Transverse colon (tissue), 4 donors: ENCODE measurements at regions not wholly inside any gene's neighbourhood (a gene's known extent, or its start where the extent isn't known, plus 50 kb on each side); places are given as distances from the start of the nearest gene placed in this dataset.

ENCODE experiments used
- DNase-seq: peaks from one replicate; pipeline ENCODE4 v3.0.0-alpha.2; 2019
- H3K27ac ChIP-seq, 4 donors: fragments of 200-600 bp; sonication (generic); 2 replicates each; pipeline ENCODE4 v1.5.1; 2016 to 2018; ENCODE audit warnings: inconsistent platforms in 4 of 4
- H3K27me3 ChIP-seq: fragments of 200-600 bp; sonication (generic); 2 replicates; pipeline ENCODE4 v1.5.1; 2017; ENCODE audit warnings: inconsistent platforms
- H3K36me3 ChIP-seq, 4 donors: fragments of 200-600 bp; sonication (generic); 2 replicates each; pipeline ENCODE4 v1.5.1; 2017 to 2019; ENCODE audit warnings: inconsistent platforms in 4 of 4
- H3K4me1 ChIP-seq, 4 donors: fragments of 200-600 bp; sonication (generic); 2 replicates each; pipeline ENCODE4 v1.5.1; 2017 to 2020; ENCODE audit warnings: inconsistent platforms in 4 of 4
- H3K4me3 ChIP-seq, 4 donors: fragments of 200-600 bp; sonication (generic); 1 replicate in 1 of 4; 2 replicates in 3 of 4; pipeline versions ENCODE4 v1.5.1 to v1.6.1; 2017 to 2019; ENCODE audit warnings: inconsistent platforms in 4 of 4
- H3K9me3 ChIP-seq, 2 donors: fragments of 200-600 bp; sonication (generic); 2 replicates each; pipeline ENCODE4 v1.5.1; 2017 to 2019; ENCODE audit warnings: inconsistent platforms in 2 of 2
- CTCF ChIP-seq, 5 experiments: fragments of 200-600 bp in 3 of 5; fragments of 450-650 bp in 2 of 5; sonication (generic) in 3 of 5; IDR thresholded peaks; 1 replicate in 2 of 5; 2 replicates in 3 of 5; pipeline ENCODE4 v1.5.1; 2016 to 2017; ENCODE audit warnings: antibody characterized with exemption in 5 of 5, inconsistent platforms in 3 of 5, mild to moderate bottlenecking in 2 of 5, moderate library complexity in 1 of 5
- EP300 ChIP-seq: sonication (generic); formaldehyde crosslinking; IDR thresholded peaks from one replicate; pipeline ENCODE4 v1.6.1; 2017; ENCODE audit warnings: antibody characterized with exemption, low read depth
- POLR2A ChIP-seq: fragments of 450-650 bp; IDR thresholded peaks from one replicate; pipeline ENCODE4 v1.6.1; 2016; ENCODE audit warnings: antibody characterized with exemption, mild to moderate bottlenecking, moderate library complexity
- POLR2AphosphoS5 ChIP-seq, 3 donors: sonication (generic); formaldehyde crosslinking; IDR thresholded peaks; one replicate each; pipeline ENCODE4 v1.6.1; 2016; ENCODE audit warnings: antibody characterized with exemption in 3 of 3
- WGBS, 2 donors: methylation state at CpG; one replicate each; pipeline ENCODE4 v1.1.5; 2018; ENCODE audit warnings: low coverage in 1 of 2; 5-methylcytosine and 5-hydroxymethylcytosine counted together
- in situ Hi-C, 4 donors: fragments of 200-750 bp; cut with MboI; loops; one replicate each; pipeline versions ENCODE4 v1.15.0 to v1.15.1; 2017; ENCODE audit warnings: low sequenced_read_pairs in 3 of 4, low pct_ligation_motif_present in 1 of 4, low pct_unique_long_range_greater_than_20kb in 1 of 4
- intact Hi-C: fragments of 100-400 bp; cut with DNase I; formaldehyde crosslinking; loops from one replicate; pipeline ENCODE4 v1.15.1; 2023; ENCODE audit warnings: low total_unique reads

- WGBS, 2 donors = 53 to 67% methylated on average over 8 of the region's 8 CpGs
- Histone ChIP-seq H3K27me3 (no peaks in the 10 kb centered on the region), H3K9me3 (no peaks in the 10 kb centered on the region), H3K4me3 (no peak overlapping the region), H3K27ac (no peak overlapping the region), H3K36me3 (no peaks in the 10 kb centered on the region), H3K4me1 (peaks cover 0 to 5% (median 0%) of the 10 kb centered on the region in 4 donors)
- in situ Hi-C loops (no loop called here), intact Hi-C loops (no loop called here)
- no peak for DNase-seq
- no peak for TF ChIP-seq POLR2A
- no peak for TF ChIP-seq EP300
- TF ChIP-seq CTCF (IDR thresholded peaks at IDR 0.05) = no peak
- TF ChIP-seq POLR2AphosphoS5 (IDR thresholded peaks at IDR 0.05) = no peak
Measured at GRCh38 chr13:76225815-76226489, 589.8 kb downstream of the LMO7 start.

GRCh38 chr13:76223999-76224398, 587.9 kb downstream of the LMO7 start:
- H3K27me3 ChIP-seq = no peaks in the 10 kb centered on the region
- in situ Hi-C loops = no loop called here
- 82 to 90% methylated on average over 2 to 5 of the region's 5 CpGs for WGBS, 2 donors
- intact Hi-C loops = no loop called here
- no peak overlapping the region for H3K27ac ChIP-seq
- TF ChIP-seq POLR2A = no peak
- TF ChIP-seq EP300 = no peak
- no peak for TF ChIP-seq POLR2AphosphoS5 (IDR thresholded peaks at IDR 0.05)
- no peak for TF ChIP-seq CTCF (IDR thresholded peaks at IDR 0.05)
- peaks cover 0 to 5% (median 0%) of the 10 kb centered on the region in 4 donors for H3K4me1 ChIP-seq
- no peak for DNase-seq
- H3K4me3 ChIP-seq = no peak overlapping the region
- no peaks in the 10 kb centered on the region for H3K9me3 ChIP-seq
- no peaks in the 10 kb centered on the region for H3K36me3 ChIP-seq

- 71% methylated on average over 2 of the region's 2 CpGs; no CpG with 5 or more reads in 1 of the 2 donors for WGBS, 2 donors
- no peak overlapping the region for H3K27ac ChIP-seq
- DNase-seq = no peak
- no peak overlapping the region for H3K4me3 ChIP-seq
- H3K36me3 ChIP-seq = no peaks in the 10 kb centered on the region
- intact Hi-C loops (no loop called here), in situ Hi-C loops (no loop called here)
- TF ChIP-seq CTCF (IDR thresholded peaks at IDR 0.05) = no peak
- TF ChIP-seq POLR2A = no peak
- TF ChIP-seq POLR2AphosphoS5 (IDR thresholded peaks at IDR 0.05) = no peak
- TF ChIP-seq EP300 = no peak
- no peaks in the 10 kb centered on the region for H3K9me3 ChIP-seq
- H3K27me3 ChIP-seq = no peaks in the 10 kb centered on the region
- peaks cover 0 to 5% (median 0%) of the 10 kb centered on the region in 4 donors for H3K4me1 ChIP-seq
Measured at GRCh38 chr13:76223565-76223964, 587.4 kb downstream of the LMO7 start.

- Histone ChIP-seq H3K36me3 (no peaks in the 10 kb centered on the region), H3K27me3 (no peaks in the 10 kb centered on the region), H3K4me1 (peaks cover 0 to 5% (median 0%) of the 10 kb centered on the region in 4 donors), H3K27ac (no peak overlapping the region), H3K4me3 (no peak overlapping the region), H3K9me3 (no peaks in the 10 kb centered on the region)
- intact Hi-C loops = no loop called here
- no peak for DNase-seq
- TF ChIP-seq CTCF (IDR thresholded peaks at IDR 0.05) = no peak
- no peak for TF ChIP-seq POLR2AphosphoS5 (IDR thresholded peaks at IDR 0.05)
- TF ChIP-seq POLR2A = no peak
- no peak for TF ChIP-seq EP300
- 53 to 56% methylated on average over 2 of the region's 2 CpGs for WGBS, 2 donors
- in situ Hi-C loops = no loop called here
Measured at GRCh38 chr13:76222511-76222910, 586.4 kb downstream of the LMO7 start.
